HG02623 (cell line): ENCODE measurements at regions not wholly inside any gene's neighbourhood (a gene's known extent, or its start where the extent isn't known, plus 50 kb on each side); places are given as distances from the start of the nearest gene placed in this dataset.

ENCODE experiments used
- ATAC-seq: cut with Tn5 transposase; IDR thresholded peaks from one replicate; pipeline ENCODE4 v1.9.1; 2021; ENCODE audit warnings: moderate library complexity; ENCODE audit not compliant: unreplicated experiment

- ATAC-seq: no peak
These were observed 121.8 kb upstream of the ERRFI1 start for GRCh38 chr1:8147956-8148355.

- no peak for ATAC-seq
These were observed 120.2 kb upstream of the ERRFI1 start for GRCh38 chr1:8146257-8146855.

GRCh38 chr1:8145545-8146202 is 119.6 kb upstream of the ERRFI1 start:
- ATAC-seq: no peak

GRCh38 chr1:8144323-8144722 is 118.2 kb upstream of the ERRFI1 start:
- ATAC-seq: no peak

- no peak for ATAC-seq
These were observed 117.0 kb upstream of the ERRFI1 start for GRCh38 chr1:8142955-8143629.

GRCh38 chr1:8139941-8140340 is 113.8 kb upstream of the ERRFI1 start:
- no peak for ATAC-seq

- ATAC-seq: no peak
These were observed 113.3 kb upstream of the ERRFI1 start for GRCh38 chr1:8139383-8139782.

GRCh38 chr1:8138673-8139072 is 112.6 kb upstream of the ERRFI1 start:
- no peak for ATAC-seq

GRCh38 chr1:8137481-8138244 is 111.6 kb upstream of the ERRFI1 start:
- ATAC-seq: no peak

GRCh38 chr1:8136766-8137165 is 110.7 kb upstream of the ERRFI1 start:
- no peak for ATAC-seq

- ATAC-seq: no peak
These were observed 109.1 kb upstream of the ERRFI1 start for GRCh38 chr1:8135250-8135649.

GRCh38 chr1:8134546-8135235 is 108.6 kb upstream of the ERRFI1 start:
- ATAC-seq: no peak

- no peak for ATAC-seq
These were observed 107.7 kb upstream of the ERRFI1 start for GRCh38 chr1:8133657-8134430.

GRCh38 chr1:8133190-8133589 is 107.1 kb upstream of the ERRFI1 start:
- ATAC-seq: no peak

GRCh38 chr1:8127171-8127641 is 101.1 kb upstream of the ERRFI1 start:
- no peak for ATAC-seq

GRCh38 chr1:8122477-8123407 is 96.6 kb upstream of the ERRFI1 start:
- no peak for ATAC-seq

GRCh38 chr1:8122160-8122476 is 96.0 kb upstream of the ERRFI1 start:
- ATAC-seq: no peak

GRCh38 chr1:8121261-8122159 is 95.4 kb upstream of the ERRFI1 start:
- ATAC-seq: no peak
